ENCODE measurements at regions not wholly inside any gene's neighbourhood (a gene's known extent, or its start where the extent isn't known, plus 50 kb on each side); places are given as distances from the start of the nearest gene placed in this dataset.

GRCh38 chr2:34670482-34670881, 1071.4 kb upstream of the FAM98A start (continued):
- TF ChIP-seq ZNF532 (CRISPR knock-in tag; IDR thresholded peaks at IDR 0.05; ENCODE audit: borderline replicate concordance) (no peak), SMAD4 (CRISPR knock-in tag; IDR thresholded peaks at IDR 0.05) (no peak), EMX1 (CRISPR knock-in tag; IDR thresholded peaks at IDR 0.05) (no peak), PREB (CRISPR knock-in tag; IDR thresholded peaks at IDR 0.05; ENCODE audit: borderline replicate concordance) (no peak), ZNF219 (CRISPR knock-in tag; IDR thresholded peaks at IDR 0.05; ENCODE audit: borderline replicate concordance) (no peak), RORB (CRISPR knock-in tag; IDR thresholded peaks at IDR 0.05) (no peak), TEAD1 (CRISPR knock-in tag; IDR thresholded peaks at IDR 0.05) (no peak), MXD4 (CRISPR knock-in tag; IDR thresholded peaks at IDR 0.05; ENCODE audit: borderline replicate concordance) (no peak), PRDM15 (CRISPR knock-in tag; IDR thresholded peaks at IDR 0.05) (no peak), ERG (CRISPR knock-in tag; IDR thresholded peaks at IDR 0.05) (no peak)

- no peaks in the 10 kb centered on the region for H3K9me3 Mint-ChIP-seq
- no peak overlapping the region for H3K4me3 Mint-ChIP-seq
- CTCF ChIA-PET, result no interaction called here
- TF ChIP-seq E2F1 (CRISPR knock-in tag; IDR thresholded peaks at IDR 0.05), result no peak
- no peak for TF ChIP-seq NFATC4 (CRISPR knock-in tag; IDR thresholded peaks at IDR 0.05)
- no peak for TF ChIP-seq RORB (CRISPR knock-in tag; IDR thresholded peaks at IDR 0.05)
- no peak for TF ChIP-seq SMAD3 (CRISPR knock-in tag; IDR thresholded peaks at IDR 0.05; ENCODE audit: borderline replicate concordance)
- no peak for TF ChIP-seq MXD4 (CRISPR knock-in tag; IDR thresholded peaks at IDR 0.05; ENCODE audit: borderline replicate concordance)
- TF ChIP-seq MLX (CRISPR knock-in tag; IDR thresholded peaks at IDR 0.05), result no peak
- no peak for TF ChIP-seq JUN (CRISPR knock-in tag; IDR thresholded peaks at IDR 0.05)
- TF ChIP-seq ERG (CRISPR knock-in tag; IDR thresholded peaks at IDR 0.05), result no peak
- no peak for TF ChIP-seq MAX (CRISPR knock-in tag; IDR thresholded peaks at IDR 0.05)
- TF ChIP-seq PREB (CRISPR knock-in tag; IDR thresholded peaks at IDR 0.05; ENCODE audit: borderline replicate concordance), result no peak
- no peak for TF ChIP-seq E2F5 (CRISPR knock-in tag; IDR thresholded peaks at IDR 0.05)
- no peak for TF ChIP-seq TEAD4 (CRISPR knock-in tag; IDR thresholded peaks at IDR 0.05)
- TF ChIP-seq USF1 (CRISPR knock-in tag; IDR thresholded peaks at IDR 0.05), result no peak
These were observed 1067.7 kb upstream of the FAM98A start for GRCh38 chr2:34666821-34667220.

More at GRCh38 chr2:34666821-34667220, 1067.7 kb upstream of the FAM98A start:
- DNase-seq (ENCODE audit: low spot score) (no peak), ATAC-seq (no peak)
- Mint-ChIP-seq H3K27ac (no peak overlapping the region), H3K36me3 (no peaks in the 10 kb centered on the region), H3K27me3 (ENCODE audit: low read depth) (no peaks in the 10 kb centered on the region), H3K4me1 (peaks cover 8% of the 10 kb centered on the region)
- POLR2A ChIA-PET, result no interaction called here

Data from WTC11 (cell line).